Thymus (tissue), 11 donors: ENCODE measurements at regions not wholly inside any gene's neighbourhood (a gene's known extent, or its start where the extent isn't known, plus 50 kb on each side); places are given as distances from the start of the nearest gene placed in this dataset.
"Not testable (repeated sequence)": the region's sequence is repeated elsewhere in the genome, so short reads cannot be mapped to it uniquely, and the experiment has no call there.

ENCODE experiments used
- DNase-seq, 9 donors: peaks; one replicate each; pipeline ENCODE4 v3.0.0-alpha.2; 2013; ENCODE audit warnings: low spot score in 9 of 9, low read depth in 6 of 9, missing footprints in 1 of 9
- H3K27ac ChIP-seq, 2 donors: one replicate each; pipeline ENCODE4 v1.5.1; 2013; ENCODE audit warnings: control low read depth in 1 of 2, low read depth in 1 of 2, low read length in 1 of 2, mild to moderate bottlenecking in 1 of 2, moderate library complexity in 1 of 2
- H3K27me3 ChIP-seq, 2 donors: one replicate each; pipeline ENCODE4 v1.5.1; 2013; ENCODE audit warnings: low read length in 1 of 2; ENCODE audit not compliant: control insufficient read depth in 2 of 2, insufficient read depth in 1 of 2
- H3K36me3 ChIP-seq, 2 donors: one replicate each; pipeline ENCODE4 v1.5.1; 2013; ENCODE audit warnings: low read length in 1 of 2, mild to moderate bottlenecking in 1 of 2, moderate library complexity in 1 of 2; ENCODE audit not compliant: control insufficient read depth in 2 of 2, insufficient read depth in 2 of 2
- H3K4me1 ChIP-seq, 2 donors: one replicate each; pipeline ENCODE4 v1.5.1; 2013; ENCODE audit warnings: low read length in 2 of 2; ENCODE audit not compliant: control insufficient read depth in 2 of 2, insufficient read depth in 2 of 2
- H3K4me3 ChIP-seq, 2 donors: one replicate each; pipeline ENCODE4 v1.5.1; 2013; ENCODE audit warnings: low read length in 2 of 2, control low read depth in 1 of 2, mild to moderate bottlenecking in 1 of 2
- H3K9me3 ChIP-seq, 2 donors: one replicate each; pipeline ENCODE4 v1.5.1; 2013; ENCODE audit warnings: low read length in 1 of 2, mild to moderate bottlenecking in 1 of 2; ENCODE audit not compliant: control insufficient read depth in 2 of 2, insufficient read depth in 1 of 2
- WGBS: extraction: QIAGEN DNeasy Blood & Tissue Kit; methylation state at CpG from one replicate; pipeline ENCODE4 v1.1.7; 2013; 5-methylcytosine and 5-hydroxymethylcytosine counted together
- donor health status: healthy.

- Histone ChIP-seq H3K36me3 (no peaks in the 10 kb centered on the region), H3K4me3 (no peak overlapping the region), H3K27ac (no peak overlapping the region), H3K4me1 (no peaks in the 10 kb centered on the region), H3K27me3 (no peaks in the 10 kb centered on the region), H3K9me3 (no peaks in the 10 kb centered on the region)
- 97% methylated on average over 4 of the region's 4 CpGs for WGBS
- no peak for DNase-seq
Observed at GRCh38 chr7:46054915-46055314, 133.8 kb upstream of the IGFBP3 start.

- 52% methylated on average over 2 of the region's 2 CpGs for WGBS
- Histone ChIP-seq H3K9me3 (no peaks in the 10 kb centered on the region), H3K27me3 (no peaks in the 10 kb centered on the region), H3K27ac (no peak overlapping the region), H3K4me1 (no peaks in the 10 kb centered on the region), H3K36me3 (no peaks in the 10 kb centered on the region), H3K4me3 (no peak overlapping the region)
- DNase-seq = no peak
Observed at GRCh38 chr7:46054272-46054671, 133.2 kb upstream of the IGFBP3 start.

- DNase-seq = no peak
- Histone ChIP-seq H3K36me3 (no peaks in the 10 kb centered on the region), H3K4me3 (no peak overlapping the region), H3K9me3 (no peaks in the 10 kb centered on the region), H3K27ac (no peak overlapping the region), H3K4me1 (no peaks in the 10 kb centered on the region), H3K27me3 (no peaks in the 10 kb centered on the region)
- 90% methylated on average over 9 of the region's 9 CpGs for WGBS
Observed at GRCh38 chr7:46047581-46047980, 126.5 kb upstream of the IGFBP3 start.

- not testable (repeated sequence) for H3K9me3 ChIP-seq, H3K27ac ChIP-seq, H3K36me3 ChIP-seq, H3K4me1 ChIP-seq, H3K27me3 ChIP-seq, H3K4me3 ChIP-seq, DNase-seq
- WGBS = 88% methylated on average over 6 of the region's 6 CpGs
Observed at GRCh38 chr7:46043338-46043737, 122.3 kb upstream of the IGFBP3 start.

GRCh38 chr7:46039813-46040212 is 118.7 kb upstream of the IGFBP3 start:
- H3K4me3 ChIP-seq, H3K27me3 ChIP-seq, H3K4me1 ChIP-seq, H3K27ac ChIP-seq, H3K9me3 ChIP-seq, DNase-seq, H3K36me3 ChIP-seq: not testable (repeated sequence)
- WGBS = 97% methylated on average over 1 of the region's 1 CpG

GRCh38 chr7:46035166-46035565 is 114.1 kb upstream of the IGFBP3 start:
- H3K27ac ChIP-seq = no peak overlapping the region
- no peaks in the 10 kb centered on the region for H3K4me1 ChIP-seq
- no peaks in the 10 kb centered on the region for H3K27me3 ChIP-seq
- no peak for DNase-seq
- WGBS = 98% methylated on average over 1 of the region's 1 CpG
- no peaks in the 10 kb centered on the region for H3K9me3 ChIP-seq
- no peak overlapping the region for H3K4me3 ChIP-seq
- H3K36me3 ChIP-seq = no peaks in the 10 kb centered on the region

GRCh38 chr7:46034056-46034768 is 113.1 kb upstream of the IGFBP3 start:
- 94% methylated on average over 5 of the region's 5 CpGs for WGBS
- H3K27me3 ChIP-seq = no peaks in the 10 kb centered on the region
- no peak for DNase-seq
- H3K4me1 ChIP-seq = no peaks in the 10 kb centered on the region
- no peak overlapping the region for H3K4me3 ChIP-seq
- H3K27ac ChIP-seq = no peak overlapping the region
- no peaks in the 10 kb centered on the region for H3K9me3 ChIP-seq
- no peaks in the 10 kb centered on the region for H3K36me3 ChIP-seq

GRCh38 chr7:46033592-46033991 is 112.5 kb upstream of the IGFBP3 start:
- DNase-seq = no peak
- WGBS = 97% methylated on average over 6 of the region's 6 CpGs
- no peaks in the 10 kb centered on the region for H3K36me3 ChIP-seq
- no peak overlapping the region for H3K27ac ChIP-seq
- no peaks in the 10 kb centered on the region for H3K4me1 ChIP-seq
- no peak overlapping the region for H3K4me3 ChIP-seq
- no peaks in the 10 kb centered on the region for H3K9me3 ChIP-seq
- no peaks in the 10 kb centered on the region for H3K27me3 ChIP-seq

- H3K36me3 ChIP-seq = no peaks in the 10 kb centered on the region
- no peak overlapping the region for H3K27ac ChIP-seq
- no peak for DNase-seq
- H3K4me1 ChIP-seq = no peaks in the 10 kb centered on the region
- no peaks in the 10 kb centered on the region for H3K9me3 ChIP-seq
- no peak overlapping the region for H3K4me3 ChIP-seq
- H3K27me3 ChIP-seq = no peaks in the 10 kb centered on the region
- WGBS = 98% methylated on average over 2 of the region's 2 CpGs
Observed at GRCh38 chr7:46032942-46033341, 111.9 kb upstream of the IGFBP3 start.
